ENCODE measurements at regions not wholly inside any gene's neighbourhood (a gene's known extent, or its start where the extent isn't known, plus 50 kb on each side); places are given as distances from the start of the nearest gene placed in this dataset.

DNA sequence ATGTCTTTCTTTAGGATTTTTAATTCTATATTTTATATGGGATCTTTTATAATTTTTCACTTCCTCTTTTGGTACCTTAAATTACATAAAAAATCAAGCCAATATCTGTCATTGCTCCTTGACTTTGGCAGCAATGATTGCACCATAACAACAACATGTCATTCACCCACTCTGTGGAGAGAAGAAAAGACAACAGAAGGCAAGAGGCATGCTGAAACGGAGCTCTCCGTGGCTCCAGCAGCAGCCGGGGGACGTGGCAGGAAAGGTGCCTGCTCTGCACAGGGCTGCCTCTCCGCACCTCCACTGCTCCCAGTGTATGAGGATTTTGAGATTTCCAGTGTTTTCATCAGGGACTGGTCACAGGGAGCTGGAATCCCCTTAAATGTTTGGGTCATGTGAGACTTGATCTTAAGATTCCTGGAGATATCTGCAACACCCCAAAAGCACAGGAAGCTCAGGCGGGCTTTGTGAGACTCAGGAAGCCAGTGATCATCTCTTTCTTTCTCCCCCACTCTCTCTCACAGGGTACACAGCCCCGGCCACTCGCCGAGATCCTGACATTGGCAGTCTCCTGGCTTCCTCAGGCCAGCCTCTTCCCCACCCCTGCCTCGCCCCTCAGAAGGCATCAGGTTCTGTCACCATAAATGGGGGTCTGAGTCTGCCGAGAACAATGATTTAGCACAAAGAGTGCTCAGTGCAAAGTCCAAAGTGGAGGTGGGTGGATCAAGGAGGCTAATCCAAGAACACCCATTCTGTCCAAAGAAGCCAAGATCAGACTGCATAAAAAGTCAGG, 74.6 kb downstream of the ACTL7B start:
- H4K12ac ChIP-seq (ENCODE audit: low read depth, low read length), result no peak overlapping the region
- peaks cover 3% of the 10 kb centered on the region for H3K79me1 ChIP-seq (ENCODE audit: low read length)
- H4K91ac ChIP-seq (ENCODE audit: low read depth, low read length), result no peak overlapping the region
- no CpG with 5 or more reads among the region's 11 CpGs for WGBS (ENCODE audit: extremely low coverage, insufficient coverage, insufficient read length)
- no peak overlapping the region for H3K4me2 ChIP-seq (ENCODE audit: low read length)
- no peak overlapping the region for H3K27ac ChIP-seq (ENCODE audit: low read depth, low read length)
- no peak overlapping the region for H3K9ac ChIP-seq (ENCODE audit: low read length)
- H2BK5ac ChIP-seq (ENCODE audit: low read depth, low read length, poor library complexity), result no peak overlapping the region
- H2BK120ac ChIP-seq (ENCODE audit: insufficient read depth, low read length, poor library complexity), result no peak overlapping the region
- H3K36me3 ChIP-seq (ENCODE audit: control insufficient read depth in 1 of 2, insufficient read depth in 2 of 2, low read length in 2 of 2), result no peaks in the 10 kb centered on the region
- no peak overlapping the region for H2AFZ ChIP-seq (ENCODE audit: insufficient read depth, low read length, poor library complexity)
- no peak overlapping the region for H3K4me3 ChIP-seq (ENCODE audit: low read depth, low read length)
- H3K79me2 ChIP-seq (ENCODE audit: control insufficient read depth, insufficient read depth, low read length, poor library complexity), result no peaks in the 10 kb centered on the region
- H3K14ac ChIP-seq (ENCODE audit: low read length), result no peak overlapping the region
- peaks cover 3 to 14% of the 10 kb centered on the region in 2 experiments for H3K4me1 ChIP-seq (ENCODE audit: control insufficient read depth in 1 of 2, insufficient read depth in 2 of 2, low read length in 2 of 2)
- no peak overlapping the region for H2AK5ac ChIP-seq (ENCODE audit: low read length)
- H4K8ac ChIP-seq (ENCODE audit: low read depth, low read length), result no peak overlapping the region
- no peak for DNase-seq
- no peak overlapping the region for H2BK12ac ChIP-seq (ENCODE audit: low read length)
- no peak overlapping the region for H3K23ac ChIP-seq (ENCODE audit: low read length)
- H3K18ac ChIP-seq (ENCODE audit: low read length), result no peak overlapping the region
- H3K4ac ChIP-seq (ENCODE audit: low read depth, low read length), result no peak overlapping the region
- no peaks in the 10 kb centered on the region for H3K9me3 ChIP-seq (ENCODE audit: insufficient read depth, low read depth, low read length)
- no peaks in the 10 kb centered on the region for H3K27me3 ChIP-seq (ENCODE audit: insufficient read depth, low read length)

- Histone ChIP-seq H3K9me3 (ENCODE audit: insufficient read depth, low read depth, low read length) (no peaks in the 10 kb centered on the region), H3K4me1 (ENCODE audit: control insufficient read depth in 1 of 2, insufficient read depth in 2 of 2, low read length in 2 of 2) (peaks cover 3 to 12% of the 10 kb centered on the region in 2 experiments)
Measured at GRCh38 chr9:108779551-108780325, 76.0 kb downstream of the ACTL7B start.

DNA sequence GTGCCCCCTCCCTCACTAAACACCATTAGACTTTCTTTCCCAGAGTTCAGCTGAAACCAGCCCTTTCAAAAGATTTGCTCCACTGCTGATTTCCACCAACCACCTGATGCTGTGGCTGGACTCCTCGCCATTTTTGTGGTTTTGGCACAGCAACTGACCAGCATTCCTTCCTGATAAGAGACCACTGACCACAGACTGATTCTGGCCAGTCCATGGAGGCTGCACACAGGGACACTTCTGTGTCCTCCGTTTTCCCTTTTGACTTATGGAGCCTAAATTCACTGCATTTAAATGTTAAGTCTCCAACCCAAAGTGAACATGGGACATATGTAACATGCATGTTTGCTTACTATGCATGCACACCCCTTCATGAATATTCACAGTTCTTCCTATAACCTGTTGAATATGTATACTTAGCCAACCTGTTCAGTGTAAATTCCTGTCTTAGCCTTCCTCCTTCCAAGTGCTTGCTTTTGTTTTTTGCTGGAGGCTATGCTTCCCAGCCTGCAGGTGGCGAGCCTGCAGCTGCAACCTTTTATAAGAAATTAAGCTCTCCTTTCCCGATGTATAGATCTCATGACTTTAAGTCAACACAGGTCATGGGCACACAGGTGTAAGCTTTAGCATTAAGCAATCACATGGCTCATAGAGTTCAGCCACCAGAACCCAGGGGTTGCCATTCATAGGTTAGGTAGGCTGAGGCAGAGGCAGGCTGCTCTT, 78.7 kb downstream of the ACTL7B start:
- Histone ChIP-seq H3K27ac (ENCODE audit: low read depth, low read length) (no peak overlapping the region), H2BK120ac (ENCODE audit: insufficient read depth, low read length, poor library complexity) (no peak overlapping the region), H3K9ac (ENCODE audit: low read length) (no peak overlapping the region), H3K9me3 (ENCODE audit: insufficient read depth, low read depth, low read length) (peaks cover 1% of the 10 kb centered on the region), H2BK12ac (ENCODE audit: low read length) (no peak overlapping the region), H3K4me3 (ENCODE audit: low read depth, low read length) (no peak overlapping the region), H3K14ac (ENCODE audit: low read length) (no peak overlapping the region), H3K4me2 (ENCODE audit: low read length) (no peak overlapping the region), H2AK5ac (ENCODE audit: low read length) (no peak overlapping the region), H3K4ac (ENCODE audit: low read depth, low read length) (no peak overlapping the region), H3K36me3 (ENCODE audit: control insufficient read depth in 1 of 2, insufficient read depth in 2 of 2, low read length in 2 of 2) (no peaks in the 10 kb centered on the region), H2BK5ac (ENCODE audit: low read depth, low read length, poor library complexity) (no peak overlapping the region), H2AFZ (ENCODE audit: insufficient read depth, low read length, poor library complexity) (no peak overlapping the region), H3K4me1 (ENCODE audit: control insufficient read depth in 1 of 2, insufficient read depth in 2 of 2, low read length in 2 of 2) (no peaks in the 10 kb centered on the region), H4K12ac (ENCODE audit: low read depth, low read length) (no peak overlapping the region), H3K18ac (ENCODE audit: low read length) (no peak overlapping the region), H4K8ac (ENCODE audit: low read depth, low read length) (no peak overlapping the region), H3K79me2 (ENCODE audit: control insufficient read depth, insufficient read depth, low read length, poor library complexity) (no peaks in the 10 kb centered on the region), H3K23ac (ENCODE audit: low read length) (no peak overlapping the region), H4K91ac (ENCODE audit: low read depth, low read length) (no peak overlapping the region), H3K79me1 (ENCODE audit: low read length) (no peaks in the 10 kb centered on the region), H3K27me3 (ENCODE audit: insufficient read depth, low read length) (no peaks in the 10 kb centered on the region)
- DNase-seq, result no peak
- no CpG with 5 or more reads among the region's 4 CpGs for WGBS (ENCODE audit: extremely low coverage, insufficient coverage, insufficient read length)

More at GRCh38 chr9:108779551-108780325, 76.0 kb downstream of the ACTL7B start:
- H3K27ac ChIP-seq (ENCODE audit: low read depth, low read length), result no peak overlapping the region
- no peak overlapping the region for H3K18ac ChIP-seq (ENCODE audit: low read length)
- no peak overlapping the region for H4K8ac ChIP-seq (ENCODE audit: low read depth, low read length)
- H3K36me3 ChIP-seq (ENCODE audit: control insufficient read depth in 1 of 2, insufficient read depth in 2 of 2, low read length in 2 of 2), result no peaks in the 10 kb centered on the region
- H2AK5ac ChIP-seq (ENCODE audit: low read length), result no peak overlapping the region
- WGBS (ENCODE audit: extremely low coverage, insufficient coverage, insufficient read length), result no CpG with 5 or more reads among the region's 10 CpGs
- H2BK5ac ChIP-seq (ENCODE audit: low read depth, low read length, poor library complexity), result no peak overlapping the region
- no peak overlapping the region for H3K4me3 ChIP-seq (ENCODE audit: low read depth, low read length)
- peak in 1 of 2 donors; percentile 16 for DNase-seq
- H4K91ac ChIP-seq (ENCODE audit: low read depth, low read length), result no peak overlapping the region
- H3K4ac ChIP-seq (ENCODE audit: low read depth, low read length), result no peak overlapping the region
- H4K12ac ChIP-seq (ENCODE audit: low read depth, low read length), result no peak overlapping the region
- no peaks in the 10 kb centered on the region for H3K79me2 ChIP-seq (ENCODE audit: control insufficient read depth, insufficient read depth, low read length, poor library complexity)
- peaks cover 1% of the 10 kb centered on the region for H3K79me1 ChIP-seq (ENCODE audit: low read length)
- H2BK120ac ChIP-seq (ENCODE audit: insufficient read depth, low read length, poor library complexity), result no peak overlapping the region
- H3K9ac ChIP-seq (ENCODE audit: low read length), result no peak overlapping the region
- no peak overlapping the region for H3K4me2 ChIP-seq (ENCODE audit: low read length)
- no peak overlapping the region for H2BK12ac ChIP-seq (ENCODE audit: low read length)
- no peak overlapping the region for H2AFZ ChIP-seq (ENCODE audit: insufficient read depth, low read length, poor library complexity)
- no peaks in the 10 kb centered on the region for H3K27me3 ChIP-seq (ENCODE audit: insufficient read depth, low read length)
- no peak overlapping the region for H3K14ac ChIP-seq (ENCODE audit: low read length)
- no peak overlapping the region for H3K23ac ChIP-seq (ENCODE audit: low read length)

GRCh38 chr9:108775901-108776306, 79.9 kb downstream of the ACTL7B start:
- DNase-seq, result no peak
- no peak overlapping the region for H2AFZ ChIP-seq (ENCODE audit: insufficient read depth, low read length, poor library complexity)
- peaks cover 1% of the 10 kb centered on the region for H3K9me3 ChIP-seq (ENCODE audit: insufficient read depth, low read depth, low read length)
- H4K12ac ChIP-seq (ENCODE audit: low read depth, low read length), result no peak overlapping the region
- no peak overlapping the region for H2BK5ac ChIP-seq (ENCODE audit: low read depth, low read length, poor library complexity)
- H2AK5ac ChIP-seq (ENCODE audit: low read length), result no peak overlapping the region
- no peak overlapping the region for H3K18ac ChIP-seq (ENCODE audit: low read length)
- no peak overlapping the region for H3K4me2 ChIP-seq (ENCODE audit: low read length)
- H3K4me3 ChIP-seq (ENCODE audit: low read depth, low read length), result no peak overlapping the region
- H3K9ac ChIP-seq (ENCODE audit: low read length), result no peak overlapping the region
- no peak overlapping the region for H2BK120ac ChIP-seq (ENCODE audit: insufficient read depth, low read length, poor library complexity)
- no peaks in the 10 kb centered on the region for H3K27me3 ChIP-seq (ENCODE audit: insufficient read depth, low read length)
- H2BK12ac ChIP-seq (ENCODE audit: low read length), result no peak overlapping the region
- no peak overlapping the region for H3K23ac ChIP-seq (ENCODE audit: low read length)
- H3K4ac ChIP-seq (ENCODE audit: low read depth, low read length), result no peak overlapping the region
- H3K79me2 ChIP-seq (ENCODE audit: control insufficient read depth, insufficient read depth, low read length, poor library complexity), result no peaks in the 10 kb centered on the region
- H4K8ac ChIP-seq (ENCODE audit: low read depth, low read length), result no peak overlapping the region
- H3K27ac ChIP-seq (ENCODE audit: low read depth, low read length), result no peak overlapping the region
- no peaks in the 10 kb centered on the region for H3K79me1 ChIP-seq (ENCODE audit: low read length)
- H3K4me1 ChIP-seq (ENCODE audit: control insufficient read depth in 1 of 2, insufficient read depth in 2 of 2, low read length in 2 of 2), result no peaks in the 10 kb centered on the region
- H3K14ac ChIP-seq (ENCODE audit: low read length), result no peak overlapping the region
- no peak overlapping the region for H4K91ac ChIP-seq (ENCODE audit: low read depth, low read length)
- no peaks in the 10 kb centered on the region for H3K36me3 ChIP-seq (ENCODE audit: control insufficient read depth in 1 of 2, insufficient read depth in 2 of 2, low read length in 2 of 2)
